ENCODE measurements at regions not wholly inside any gene's neighbourhood (a gene's known extent, or its start where the extent isn't known, plus 50 kb on each side); places are given as distances from the start of the nearest gene placed in this dataset.

DNA sequence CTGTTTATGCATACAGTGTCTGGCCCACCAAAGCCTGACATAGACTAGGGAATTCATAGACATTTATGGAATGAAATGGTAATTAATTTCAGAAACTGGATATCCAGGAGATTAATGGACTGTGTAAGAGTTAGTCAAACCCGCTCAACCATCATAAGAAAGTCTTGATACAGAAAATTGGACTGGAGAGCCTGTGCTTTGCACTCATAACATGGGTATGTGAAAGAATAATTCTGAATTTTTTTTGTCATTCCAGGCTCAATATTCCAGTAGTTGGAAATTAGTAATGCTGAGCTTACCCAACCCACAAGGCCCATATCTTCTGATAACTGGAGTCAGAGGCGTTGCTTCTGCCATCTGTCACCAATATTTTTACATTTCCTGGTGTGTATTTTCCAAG is 799.7 kb upstream of the IGFBP3 start:
- no peak overlapping the region for H3K4me3 ChIP-seq
- no peaks in the 10 kb centered on the region for H3K36me3 ChIP-seq (replicated peaks in 1 of 2)
- no peaks in the 10 kb centered on the region for H3K27me3 ChIP-seq
- no peak overlapping the region for H3K27ac ChIP-seq
- no peak for TF ChIP-seq POLR2A (IDR thresholded peaks at IDR 0.05)
- intact Hi-C loops (cut with DNase I): no loop called here
- WGBS, 4 donors: 73 to 94% (median 83%) methylated on average over 2 of the region's 2 CpGs
- no peak for DNase-seq
- H3K4me1 ChIP-seq (replicated peaks in 1 of 2): no peaks in the 10 kb centered on the region
- no peaks in the 10 kb centered on the region for H3K9me3 ChIP-seq (replicated peaks in 1 of 3)

DNA sequence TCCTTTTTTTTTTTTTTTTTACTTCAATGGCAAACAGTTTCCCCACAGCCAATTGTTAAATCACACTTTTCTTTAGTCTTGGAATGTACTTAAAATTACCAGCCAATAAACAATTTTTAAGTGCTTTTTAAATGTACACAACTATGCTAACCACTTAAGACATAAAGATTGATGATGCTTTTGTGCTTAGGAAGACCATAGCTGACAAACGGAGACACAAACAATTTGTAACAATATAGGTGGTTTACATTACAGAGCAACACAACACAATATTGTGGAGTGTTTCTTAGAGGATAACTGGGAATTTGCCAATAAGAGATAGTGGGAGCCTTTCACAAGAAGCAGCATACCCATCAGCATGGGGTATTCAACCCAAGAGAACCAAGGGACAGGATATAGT is 798.5 kb upstream of the IGFBP3 start:
- TF ChIP-seq, protein P1, sequence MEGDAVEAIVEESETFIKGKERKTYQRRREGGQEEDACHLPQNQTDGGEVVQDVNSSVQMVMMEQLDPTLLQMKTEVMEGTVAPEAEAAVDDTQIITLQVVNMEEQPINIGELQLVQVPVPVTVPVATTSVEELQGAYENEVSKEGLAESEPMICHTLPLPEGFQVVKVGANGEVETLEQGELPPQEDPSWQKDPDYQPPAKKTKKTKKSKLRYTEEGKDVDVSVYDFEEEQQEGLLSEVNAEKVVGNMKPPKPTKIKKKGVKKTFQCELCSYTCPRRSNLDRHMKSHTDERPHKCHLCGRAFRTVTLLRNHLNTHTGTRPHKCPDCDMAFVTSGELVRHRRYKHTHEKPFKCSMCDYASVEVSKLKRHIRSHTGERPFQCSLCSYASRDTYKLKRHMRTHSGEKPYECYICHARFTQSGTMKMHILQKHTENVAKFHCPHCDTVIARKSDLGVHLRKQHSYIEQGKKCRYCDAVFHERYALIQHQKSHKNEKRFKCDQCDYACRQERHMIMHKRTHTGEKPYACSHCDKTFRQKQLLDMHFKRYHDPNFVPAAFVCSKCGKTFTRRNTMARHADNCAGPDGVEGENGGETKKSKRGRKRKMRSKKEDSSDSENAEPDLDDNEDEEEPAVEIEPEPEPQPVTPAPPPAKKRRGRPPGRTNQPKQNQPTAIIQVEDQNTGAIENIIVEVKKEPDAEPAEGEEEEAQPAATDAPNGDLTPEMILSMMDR (IDR thresholded peaks at IDR 0.05): no peak
- TF ChIP-seq POLR2A (IDR thresholded peaks at IDR 0.05): no peak
- H3K27me3 ChIP-seq: no peaks in the 10 kb centered on the region
- no peaks in the 10 kb centered on the region for H3K36me3 ChIP-seq (replicated peaks in 1 of 2)
- WGBS, 4 donors: 71 to 93% (median 87%) methylated on average over 1 of the region's 1 CpG
- no peaks in the 10 kb centered on the region for H3K9me3 ChIP-seq (replicated peaks in 1 of 3)
- no peak for DNase-seq
- no peak overlapping the region for H3K27ac ChIP-seq
- H3K4me3 ChIP-seq: no peak overlapping the region
- intact Hi-C loops (cut with DNase I): no loop called here
- H3K4me1 ChIP-seq (replicated peaks in 1 of 2): no peaks in the 10 kb centered on the region

DNA sequence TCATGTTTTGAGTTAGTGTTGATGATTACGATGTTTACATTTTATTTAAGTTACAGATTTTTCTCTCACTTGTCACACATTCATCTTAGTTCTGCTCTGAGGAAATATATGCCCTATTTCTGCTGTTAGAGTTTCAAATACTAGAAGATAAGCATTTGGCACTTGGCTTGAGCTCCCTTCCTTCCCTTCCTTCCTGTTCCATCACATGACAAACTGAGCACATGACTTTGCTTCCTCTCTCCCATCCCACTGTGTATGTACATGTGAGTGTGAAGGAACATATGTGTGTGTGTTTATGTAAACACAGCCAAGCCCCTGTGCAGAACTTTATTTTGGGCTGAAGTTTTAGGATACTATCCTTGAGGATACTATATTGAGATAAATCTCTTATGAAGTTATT is 795.9 kb upstream of the IGFBP3 start:
- no peaks in the 10 kb centered on the region for H3K27me3 ChIP-seq
- no peak for TF ChIP-seq POLR2A (IDR thresholded peaks at IDR 0.05)
- TF ChIP-seq, protein P1 (IDR thresholded peaks at IDR 0.05): no peak
- no peaks in the 10 kb centered on the region for H3K36me3 ChIP-seq (replicated peaks in 1 of 2)
- H3K27ac ChIP-seq: no peak overlapping the region
- 72 to 87% (median 79%) methylated on average over 1 of the region's 1 CpG for WGBS, 4 donors
- H3K9me3 ChIP-seq (replicated peaks in 1 of 3): no peaks in the 10 kb centered on the region
- peaks cover 0 to 7% of the 10 kb centered on the region in 2 donors for H3K4me1 ChIP-seq (replicated peaks in 1 of 2)
- intact Hi-C loops (cut with DNase I): no loop called here
- DNase-seq: no peak
- H3K4me3 ChIP-seq: no peak overlapping the region

DNA sequence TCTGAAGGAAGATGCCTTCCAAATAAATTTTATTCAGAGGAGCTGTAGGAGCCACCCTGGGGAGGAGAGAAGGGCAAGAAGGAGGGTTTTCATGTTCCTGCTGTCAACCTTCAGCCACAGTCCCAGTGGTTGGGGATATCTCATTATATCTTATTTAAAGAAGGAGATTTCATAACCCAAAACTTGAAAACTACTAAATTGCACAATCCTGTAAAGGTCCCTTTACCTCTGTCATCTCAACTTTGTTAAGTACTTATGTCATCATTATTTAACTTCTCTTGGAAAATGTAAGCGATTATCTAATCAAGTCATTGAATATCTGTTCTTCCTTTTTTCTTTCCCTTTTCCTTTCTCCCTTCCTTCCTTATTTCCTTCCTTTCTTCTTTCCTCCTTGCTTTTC is 794.5 kb upstream of the IGFBP3 start:
- Histone ChIP-seq H3K27me3 (no peaks in the 10 kb centered on the region), H3K4me1 (replicated peaks in 1 of 2) (peaks cover 0 to 13% of the 10 kb centered on the region in 2 donors), H3K27ac (no peak overlapping the region), H3K9me3 (replicated peaks in 1 of 3) (no peaks in the 10 kb centered on the region), H3K4me3 (no peak overlapping the region), H3K36me3 (replicated peaks in 1 of 2) (no peaks in the 10 kb centered on the region)
- no peak for DNase-seq
- WGBS, 4 donors: 95 to 100% (median 98%) methylated on average over 1 of the region's 1 CpG
- TF ChIP-seq, protein P1 (IDR thresholded peaks at IDR 0.05): no peak
- TF ChIP-seq POLR2A (IDR thresholded peaks at IDR 0.05): no peak
- intact Hi-C loops (cut with DNase I): no loop called here

DNA sequence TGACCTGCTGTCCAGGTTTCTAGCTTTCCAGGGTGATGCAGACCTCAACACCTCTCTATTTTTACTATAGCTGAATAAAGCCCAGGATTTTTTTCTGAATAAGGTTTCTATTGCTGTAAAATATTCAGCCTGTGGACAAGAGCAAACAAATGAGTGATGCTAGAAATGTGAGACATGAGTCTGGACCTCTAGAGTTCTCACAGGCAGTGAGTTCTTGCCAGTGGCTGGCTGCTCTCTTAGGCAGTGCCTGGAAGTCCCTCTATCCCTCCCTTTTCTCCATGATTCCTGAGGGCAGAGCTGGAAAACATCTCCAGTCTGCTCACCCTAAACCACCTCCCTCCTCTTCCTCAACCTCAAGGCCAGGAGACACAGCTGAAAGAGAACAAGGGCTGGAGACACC is 793.8 kb upstream of the IGFBP3 start:
- Histone ChIP-seq H3K9me3 (replicated peaks in 1 of 3) (no peaks in the 10 kb centered on the region), H3K27me3 (no peaks in the 10 kb centered on the region), H3K36me3 (replicated peaks in 1 of 2) (no peaks in the 10 kb centered on the region), H3K4me1 (replicated peaks in 1 of 2) (peaks cover 0 to 15% of the 10 kb centered on the region in 2 donors), H3K27ac (no peak overlapping the region), H3K4me3 (no peak overlapping the region)
- TF ChIP-seq, protein P1 (IDR thresholded peaks at IDR 0.05): no peak
- no peak for TF ChIP-seq POLR2A (IDR thresholded peaks at IDR 0.05)
- DNase-seq: no peak
- intact Hi-C loops (cut with DNase I): no loop called here

All from adrenal gland (tissue), 9 donors.